HG03439 (cell line): ENCODE measurements at regions not wholly inside any gene's neighbourhood (a gene's known extent, or its start where the extent isn't known, plus 50 kb on each side); places are given as distances from the start of the nearest gene placed in this dataset.
"Not testable (repeated sequence)": the region's sequence is repeated elsewhere in the genome, so short reads cannot be mapped to it uniquely, and the experiment has no call there.

ENCODE experiments used
- ATAC-seq: cut with Tn5 transposase; IDR thresholded peaks from one replicate; pipeline ENCODE4 v1.9.1; 2021; ENCODE audit warnings: mild to moderate bottlenecking, moderate library complexity; ENCODE audit not compliant: unreplicated experiment

DNA sequence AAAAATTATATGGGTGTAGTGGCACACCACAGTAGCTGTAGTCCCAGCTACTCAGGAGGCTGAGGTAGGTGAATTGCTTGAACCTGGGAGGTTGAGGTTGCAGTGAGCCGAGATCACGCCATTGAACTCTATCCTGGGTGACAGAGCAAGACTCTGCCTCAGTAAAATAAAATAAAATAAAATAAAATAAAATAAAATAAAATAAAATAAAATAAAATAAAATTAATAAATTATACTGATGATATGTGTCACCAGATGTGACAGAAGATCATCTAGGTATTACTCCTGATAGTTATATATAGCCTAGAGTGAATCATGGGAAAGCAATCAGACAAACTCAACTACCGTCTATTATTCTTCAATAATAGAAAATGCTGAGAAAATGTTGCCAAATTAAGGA, 972.5 kb downstream of the MRPL39 start:
- ATAC-seq: no peak

DNA sequence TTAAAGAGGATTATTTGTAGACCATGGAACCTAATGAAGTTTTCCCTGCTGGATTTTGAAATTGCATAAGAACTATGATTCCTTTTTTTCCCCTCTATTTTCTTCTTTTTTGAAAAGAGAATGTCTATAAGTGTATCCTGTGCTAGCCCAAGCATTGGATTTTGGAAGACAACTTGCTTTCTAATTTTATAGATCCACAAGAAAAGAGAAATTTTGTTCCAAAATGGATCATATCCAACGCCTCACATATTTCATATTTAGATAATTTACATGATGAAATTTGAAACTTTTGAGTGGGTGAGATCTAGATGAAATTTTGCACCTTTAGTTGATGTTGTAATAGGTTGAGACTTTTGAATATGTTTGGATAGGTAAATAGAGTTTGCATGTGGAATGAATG, 978.7 kb downstream of the MRPL39 start:
- no peak for ATAC-seq

DNA sequence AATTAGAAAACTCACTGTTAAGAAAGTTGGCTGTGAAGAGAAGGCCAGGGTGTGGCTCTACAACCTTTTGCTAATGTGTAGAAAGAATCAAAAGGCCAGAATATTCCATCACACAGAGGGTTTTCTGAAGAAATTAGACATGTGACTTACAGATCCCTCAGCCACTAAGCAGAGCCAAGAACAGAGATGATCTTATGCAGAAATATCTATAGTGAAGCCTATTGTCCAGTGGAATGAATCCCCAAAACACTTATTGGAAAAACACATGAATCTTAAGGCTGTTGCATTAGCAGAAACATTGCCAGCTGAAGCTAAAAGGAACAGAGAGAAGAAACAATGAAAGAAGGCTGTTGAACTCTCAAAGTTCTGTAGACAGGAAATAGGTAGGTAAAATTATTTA, 979.2 kb downstream of the MRPL39 start:
- ATAC-seq: no peak

DNA sequence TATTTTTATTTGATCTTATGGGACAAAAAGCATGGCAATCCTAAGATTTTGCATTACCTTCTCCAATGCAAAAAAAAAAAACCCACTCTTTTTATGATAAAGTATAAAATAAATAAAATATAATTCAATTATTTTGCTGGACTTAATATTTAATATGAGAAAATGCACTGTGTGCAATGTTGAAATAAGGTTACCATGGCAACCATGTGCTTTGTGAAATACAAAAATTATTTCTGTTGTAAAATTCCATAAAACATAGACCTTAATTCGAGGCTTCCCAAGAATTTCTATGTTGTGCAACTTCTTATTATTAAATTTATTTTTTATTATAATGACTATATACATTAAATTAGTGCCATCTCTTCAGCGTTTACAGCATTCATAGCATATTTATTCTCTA, 989.5 kb downstream of the MRPL39 start:
- ATAC-seq: no peak

- ATAC-seq: no peak
Measured at GRCh38 chr21:24594082-24594481, 1013.2 kb downstream of the MRPL39 start.

- ATAC-seq: no peak
Measured at GRCh38 chr21:24590261-24590660, 1017.0 kb downstream of the MRPL39 start.

- ATAC-seq: no peak
Measured at GRCh38 chr21:24583473-24583872, 1023.8 kb downstream of the MRPL39 start.

DNA sequence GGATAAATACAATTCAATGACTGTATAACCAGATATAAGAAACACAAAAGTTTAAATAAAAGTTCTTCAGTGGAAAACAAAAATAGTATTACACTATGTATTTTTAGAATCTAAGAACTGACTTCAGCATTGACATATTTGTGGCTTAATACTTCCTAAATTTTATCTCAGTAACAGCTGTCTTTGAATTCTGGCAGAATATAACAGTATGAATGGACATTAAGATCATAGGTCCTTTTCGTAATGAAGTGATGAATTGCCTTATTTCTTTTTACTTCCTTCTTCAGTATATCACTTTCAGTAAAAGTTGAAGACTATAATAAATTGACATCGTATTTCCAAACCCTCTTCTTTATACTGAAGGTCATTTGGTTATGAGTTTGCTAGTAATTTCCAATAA, 1030.0 kb downstream of the MRPL39 start:
- ATAC-seq: no peak

GRCh38 chr21:24561291-24561690, 1046.0 kb downstream of the MRPL39 start:
- ATAC-seq: no peak

GRCh38 chr21:24552491-24552890, 1054.8 kb downstream of the MRPL39 start:
- no peak for ATAC-seq

GRCh38 chr21:24545807-24546361, 1061.4 kb downstream of the MRPL39 start:
- ATAC-seq: no peak

GRCh38 chr21:24514081-24514733, 1093.1 kb downstream of the MRPL39 start:
- no peak for ATAC-seq

DNA sequence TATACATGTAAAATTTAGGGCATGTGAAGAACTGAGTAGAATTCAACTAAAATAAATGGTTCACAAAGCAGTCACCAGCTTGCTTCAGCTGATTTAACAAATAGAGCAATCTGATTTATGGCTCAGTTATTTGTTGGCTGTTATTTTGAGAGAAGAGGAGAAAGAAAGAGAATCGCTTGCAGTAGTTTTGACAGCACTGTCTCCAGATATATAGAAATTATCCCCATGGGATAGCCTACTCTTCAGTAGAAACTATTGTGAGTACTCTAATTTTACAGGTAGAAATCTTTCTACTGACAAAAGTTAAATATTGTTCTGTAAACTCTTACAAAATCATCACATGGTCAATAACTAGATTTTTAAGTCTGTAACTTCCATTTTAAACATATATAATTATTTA, 1098.2 kb downstream of the MRPL39 start:
- no peak for ATAC-seq

DNA sequence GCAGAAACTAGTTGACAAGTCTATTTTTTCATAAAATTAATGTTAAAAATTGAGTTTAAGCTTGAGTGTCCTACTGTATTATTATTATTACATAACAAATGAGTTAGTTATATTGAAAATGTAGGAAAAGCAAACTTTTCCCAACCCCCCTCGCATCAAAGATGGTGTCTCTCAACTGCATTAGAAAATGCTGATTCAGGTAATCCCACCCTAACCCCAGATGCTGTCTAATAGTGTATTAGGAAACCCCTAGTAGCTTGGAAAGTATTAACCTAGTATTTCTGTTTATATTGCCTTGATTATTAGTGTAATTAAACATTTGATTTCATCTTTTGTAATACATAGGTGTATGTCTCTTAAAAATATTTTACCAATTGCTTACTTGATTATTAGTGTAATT, 1120.3 kb downstream of the MRPL39 start:
- ATAC-seq: no peak

DNA sequence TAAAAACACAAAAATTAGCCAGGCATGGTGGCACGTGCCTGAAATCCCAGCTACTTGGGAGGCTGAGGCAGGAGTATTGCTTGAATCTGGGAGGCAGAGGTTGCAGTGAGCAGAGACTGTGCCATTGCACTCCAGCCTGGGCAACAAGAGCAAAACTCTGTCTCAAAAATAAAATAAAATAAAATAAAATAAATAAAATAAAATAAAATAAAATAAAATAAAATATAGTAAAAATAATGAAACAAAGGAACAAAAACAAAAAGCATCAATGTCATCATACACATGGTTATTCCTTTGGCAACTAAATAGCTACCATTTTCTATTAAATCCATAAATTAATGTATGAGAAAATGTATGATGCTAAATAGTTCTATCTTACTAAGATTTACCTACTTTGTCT, 1123.9 kb downstream of the MRPL39 start:
- not testable (repeated sequence) for ATAC-seq

- ATAC-seq: no peak
Measured at GRCh38 chr21:24470852-24471251, 1136.4 kb downstream of the MRPL39 start.

GRCh38 chr21:24456358-24456757, 1150.9 kb downstream of the MRPL39 start:
- ATAC-seq: no peak

DNA sequence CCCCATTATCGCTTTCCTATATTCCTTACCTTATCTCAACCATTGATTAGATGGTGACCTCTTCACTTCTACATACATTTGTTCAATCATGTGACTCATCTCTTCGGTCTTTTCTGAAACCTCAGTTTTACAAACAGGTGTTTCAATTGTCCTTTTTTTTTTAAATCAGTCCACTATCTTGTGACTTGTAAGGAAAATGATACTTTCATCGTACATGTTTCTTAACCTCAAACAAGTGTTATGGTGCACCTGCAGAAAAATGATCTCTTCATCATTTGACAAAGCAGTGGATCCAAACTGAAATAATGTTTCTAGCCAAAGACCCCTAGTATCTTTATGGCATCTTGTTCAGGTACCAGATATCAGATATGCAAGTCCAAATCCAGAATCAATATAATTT, 1157.2 kb downstream of the MRPL39 start:
- ATAC-seq: no peak

- no peak for ATAC-seq
Measured at GRCh38 chr21:24445517-24445916, 1161.8 kb downstream of the MRPL39 start.

GRCh38 chr21:24444736-24445135, 1162.5 kb downstream of the MRPL39 start:
- no peak for ATAC-seq

DNA sequence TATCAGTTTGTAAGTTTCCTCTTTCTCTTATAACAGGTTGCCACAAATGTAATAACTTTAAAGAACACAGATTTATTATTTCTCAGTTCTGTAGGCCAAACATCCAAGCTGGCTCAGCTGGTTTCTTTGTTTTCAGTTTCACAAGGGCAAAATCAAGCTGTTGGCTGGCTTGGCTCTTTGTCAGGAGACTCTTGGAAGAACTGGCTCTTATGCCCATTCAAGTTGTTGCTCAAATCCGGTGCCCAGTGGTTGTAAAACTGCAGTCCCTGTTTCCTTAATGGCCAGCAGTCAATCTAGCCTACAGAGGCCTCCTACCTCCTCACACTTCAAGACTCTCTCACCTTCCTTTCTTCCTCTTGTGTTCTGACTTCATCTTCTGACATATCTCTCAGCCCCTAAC, 1171.0 kb downstream of the MRPL39 start:
- ATAC-seq: no peak

DNA sequence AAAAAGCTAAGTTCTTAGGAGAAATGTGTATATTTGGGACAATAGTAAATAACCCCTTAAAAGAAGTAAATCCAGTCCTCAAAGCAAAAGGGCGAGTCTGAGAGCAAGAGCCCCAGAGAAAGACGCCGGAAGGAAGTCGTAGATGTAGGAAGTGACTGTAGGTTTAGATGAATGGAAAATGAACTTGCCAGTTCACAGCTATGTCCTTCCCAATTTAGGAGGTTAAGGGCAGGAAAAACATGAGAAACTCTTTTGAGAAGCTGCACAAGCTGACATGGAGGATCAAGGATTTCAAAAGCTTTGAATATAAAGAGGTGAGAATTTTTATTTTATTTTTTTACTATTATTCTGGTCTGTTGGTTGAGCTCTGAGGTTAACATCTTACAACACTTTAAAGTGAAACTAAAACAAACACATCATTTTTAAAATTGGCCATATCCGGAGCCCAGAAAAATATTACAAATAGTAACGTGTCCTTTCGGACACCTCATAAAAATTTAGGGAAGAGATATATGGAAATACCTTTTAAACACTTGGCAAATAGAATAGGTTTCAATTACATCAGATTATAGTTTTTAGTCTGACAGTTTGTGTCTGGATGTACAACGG, 1178.6 kb downstream of the MRPL39 start:
- no peak for ATAC-seq

- no peak for ATAC-seq
Measured at GRCh38 chr21:24424776-24425175, 1182.5 kb downstream of the MRPL39 start.
